ENCODE measurements at regions not wholly inside any gene's neighbourhood (a gene's known extent, or its start where the extent isn't known, plus 50 kb on each side); places are given as distances from the start of the nearest gene placed in this dataset.

GRCh38 chr2:217742841-217743240 is 260.0 kb downstream of the TNS1 start:
- no peaks in the 10 kb centered on the region for H3K9me3 ChIP-seq
- H3K4me3 ChIP-seq (ENCODE audit: low read depth in 2 of 2, low read length in 1 of 2), result no peak overlapping the region
- H2AFZ ChIP-seq (ENCODE audit: low read depth), result no peak overlapping the region
- ChIA-PET POLR2A (no interaction called here), CTCF (interaction anchor here (1.6 kb wide), 1 partner anchor 30 kb away, joined by 7 read pairs; no protein-coding TSS in a partner anchor)
- no peaks in the 10 kb centered on the region for H3K9me2 ChIP-seq
- no peaks in the 10 kb centered on the region for H3F3A ChIP-seq (replicated peaks; ENCODE audit: insufficient read depth)
- H3K36me3 ChIP-seq (replicated peaks in 1 of 2; ENCODE audit: control insufficient read depth in 1 of 2, insufficient read depth in 2 of 2, low read length in 1 of 2), result no peaks in the 10 kb centered on the region
- no peaks in the 10 kb centered on the region for H4K20me1 ChIP-seq (ENCODE audit: insufficient read depth)
- 79% methylated on average over 5 of the region's 5 CpGs for WGBS (ENCODE audit: low lambda C conversion rate)
- H3K4me1 ChIP-seq (ENCODE audit: control insufficient read depth in 1 of 2, insufficient read depth in 2 of 2, low read depth in 1 of 2, low read length in 1 of 2), result peaks cover 0 to 4% of the 10 kb centered on the region in 2 experiments; a peak in 1 of 4 replicates
- TF ChIP-seq USF1 (IDR thresholded peaks at IDR 0.05; ENCODE audit: borderline replicate concordance, low read depth), result no peak
- TF ChIP-seq CHD2 (IDR thresholded peaks at IDR 0.05; ENCODE audit: low read length, partially characterized antibody), result no peak
- no peak for TF ChIP-seq RXRA (IDR thresholded peaks at IDR 0.05; ENCODE audit: borderline replicate concordance, low read depth)
- no peak for TF ChIP-seq FOXJ3 (CRISPR knock-in tag; IDR thresholded peaks at IDR 0.05)
- no peak for TF ChIP-seq SMC3 (IDR thresholded peaks at IDR 0.05; ENCODE audit: low read depth, low read length)
- TF ChIP-seq YY1 (IDR thresholded peaks at IDR 0.05; ENCODE audit: low read depth), result no peak
- TF ChIP-seq ELF1 (IDR thresholded peaks at IDR 0.05), result no peak
- TF ChIP-seq USF2 (IDR thresholded peaks at IDR 0.05; ENCODE audit: borderline replicate concordance, low read depth, low read length), result no peak
- TF ChIP-seq NFIC (IDR thresholded peaks at IDR 0.05; ENCODE audit: borderline replicate concordance), result no peak
- TF ChIP-seq REST (IDR thresholded peaks at IDR 0.05; ENCODE audit: low read depth, low read length), result no peak
- TF ChIP-seq TCF12 (IDR thresholded peaks at IDR 0.05), result no peak
- no peak for TF ChIP-seq FOSL2 (IDR thresholded peaks at IDR 0.05; ENCODE audit: borderline replicate concordance, low read depth)
- no peak for TF ChIP-seq RAD21 (IDR thresholded peaks at IDR 0.05; ENCODE audit: low read length)
- no peak for TF ChIP-seq SIN3A (IDR thresholded peaks at IDR 0.05; ENCODE audit: borderline replicate concordance, low read depth, low read length)
- TF ChIP-seq EZH2phosphoT487 (IDR thresholded peaks at IDR 0.05; ENCODE audit: borderline replicate concordance, low read depth), result no peak
- TF ChIP-seq GABPA (IDR thresholded peaks at IDR 0.05; ENCODE audit: low read depth), result no peak
- H3K27me3 ChIP-seq (ENCODE audit: insufficient read depth), result no peaks in the 10 kb centered on the region
- no peak overlapping the region for H3K9ac ChIP-seq
- no peak overlapping the region for H3K27ac ChIP-seq (ENCODE audit: low read depth in 2 of 2, low read length in 1 of 2)
- no peak for DNase-seq
- no peaks in the 10 kb centered on the region for H3K79me2 ChIP-seq (ENCODE audit: insufficient read depth)
- H3K4me2 ChIP-seq, result no peak overlapping the region
